Breast epithelium (tissue), 4 donors: ENCODE measurements at regions not wholly inside any gene's neighbourhood (a gene's known extent, or its start where the extent isn't known, plus 50 kb on each side); places are given as distances from the start of the nearest gene placed in this dataset.

Experiments
- DNase-seq, 2 donors: peaks; one replicate each; pipeline ENCODE4 v3.0.0-alpha.2; 2019; ENCODE audit warnings: low spot score in 2 of 2
- H3K27ac ChIP-seq, 2 donors: fragments of 200-600 bp; sonication (generic) in 1 of 2; one replicate each; pipeline ENCODE4 v1.5.1; 2016 to 2019; ENCODE audit warnings: mild to moderate bottlenecking in 1 of 2
- H3K27me3 ChIP-seq, 2 donors: fragments of 200-600 bp; sonication (generic) in 1 of 2; one replicate each; pipeline versions ENCODE4 v1.5.1 to v1.6.0; 2017 to 2019; ENCODE audit warnings: control low read depth in 1 of 2, mild to moderate bottlenecking in 1 of 2
- H3K36me3 ChIP-seq: fragments of 200-600 bp; one replicate; pipeline ENCODE4 v1.5.1; 2019
- H3K4me1 ChIP-seq, 2 donors: fragments of 200-600 bp; sonication (generic); one replicate each; pipeline ENCODE4 v1.5.1; 2016 to 2019; ENCODE audit warnings: control low read depth in 1 of 2
- H3K4me3 ChIP-seq, 3 donors: fragments of 200-600 bp; sonication (generic); 1 replicate in 2 of 3; 2 replicates in 1 of 3; pipeline ENCODE4 v1.5.1; 2016 to 2019; ENCODE audit warnings: mild to moderate bottlenecking in 3 of 3, moderate library complexity in 2 of 3
- H3K9me3 ChIP-seq, 2 donors: fragments of 200-600 bp; sonication (generic) in 1 of 2; one replicate each; pipeline ENCODE4 v1.5.1; 2016 to 2019; ENCODE audit warnings: control low read depth in 1 of 2
- CTCF ChIP-seq, 3 donors: fragments of 450-650 bp; IDR thresholded peaks; one replicate each; pipeline ENCODE4 v1.5.1; 2016 to 2017; ENCODE audit warnings: antibody characterized with exemption in 3 of 3, mild to moderate bottlenecking in 3 of 3, moderate library complexity in 3 of 3
- POLR2A ChIP-seq: fragments of 450-650 bp; IDR thresholded peaks from one replicate; pipeline ENCODE4 v1.6.1; 2016; ENCODE audit warnings: antibody characterized with exemption, mild to moderate bottlenecking, moderate library complexity
- POLR2AphosphoS5 ChIP-seq, 3 donors: sonication (generic); formaldehyde crosslinking; IDR thresholded peaks; one replicate each; pipeline ENCODE4 v1.6.1; 2017; ENCODE audit warnings: antibody characterized with exemption in 3 of 3
- intact Hi-C: fragments of 100-400 bp; cut with DNase I; formaldehyde crosslinking; loops from one replicate; pipeline ENCODE4 v1.15.1; 2023; ENCODE audit warnings: low total_unique reads

DNA sequence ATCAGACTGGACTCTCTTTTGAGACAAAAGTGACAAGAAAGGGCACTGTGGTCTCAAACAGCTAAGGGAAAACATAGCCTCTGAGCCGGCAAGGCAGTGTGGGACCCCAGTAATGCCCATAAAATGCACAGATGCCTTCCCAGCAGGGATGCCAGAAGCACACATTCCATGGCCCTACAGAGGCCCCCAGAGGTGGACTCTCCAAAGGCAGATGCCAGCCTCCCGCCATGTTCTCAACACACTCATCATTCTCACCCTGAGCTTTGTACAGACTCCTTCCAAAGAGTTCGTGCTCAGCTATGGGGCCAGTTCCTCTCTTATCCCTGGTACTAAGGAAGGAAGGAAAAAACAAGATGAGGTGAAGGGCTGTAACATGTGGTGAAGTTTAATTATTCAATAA lies 67.1 kb upstream of the ATP12A start:
- DNase-seq, result no peak

GRCh38 chr13:24613755-24614154 lies 66.5 kb upstream of the ATP12A start:
- DNase-seq, result no peak
- intact Hi-C loops, result no loop called here
- H3K4me3 ChIP-seq, result no peak overlapping the region
- H3K9me3 ChIP-seq, result no peaks in the 10 kb centered on the region
- TF ChIP-seq CTCF (IDR thresholded peaks at IDR 0.05) (no peak), POLR2AphosphoS5 (IDR thresholded peaks at IDR 0.05) (no peak), POLR2A (no peak)
- H3K4me1 ChIP-seq, result no peaks in the 10 kb centered on the region
- no peaks in the 10 kb centered on the region for H3K27me3 ChIP-seq
- H3K36me3 ChIP-seq, result no peaks in the 10 kb centered on the region
- no peak overlapping the region for H3K27ac ChIP-seq

More for the DNA sequence above, 67.1 kb upstream of the ATP12A start:
- intact Hi-C loops, result no loop called here
- H3K27ac ChIP-seq, result no peak overlapping the region
- no peak for TF ChIP-seq POLR2AphosphoS5 (IDR thresholded peaks at IDR 0.05)
- TF ChIP-seq CTCF (IDR thresholded peaks at IDR 0.05), result no peak
- no peak for TF ChIP-seq POLR2A
- H3K27me3 ChIP-seq, result no peaks in the 10 kb centered on the region
- no peaks in the 10 kb centered on the region for H3K9me3 ChIP-seq
- no peaks in the 10 kb centered on the region for H3K36me3 ChIP-seq
- no peaks in the 10 kb centered on the region for H3K4me1 ChIP-seq
- no peak overlapping the region for H3K4me3 ChIP-seq

DNA sequence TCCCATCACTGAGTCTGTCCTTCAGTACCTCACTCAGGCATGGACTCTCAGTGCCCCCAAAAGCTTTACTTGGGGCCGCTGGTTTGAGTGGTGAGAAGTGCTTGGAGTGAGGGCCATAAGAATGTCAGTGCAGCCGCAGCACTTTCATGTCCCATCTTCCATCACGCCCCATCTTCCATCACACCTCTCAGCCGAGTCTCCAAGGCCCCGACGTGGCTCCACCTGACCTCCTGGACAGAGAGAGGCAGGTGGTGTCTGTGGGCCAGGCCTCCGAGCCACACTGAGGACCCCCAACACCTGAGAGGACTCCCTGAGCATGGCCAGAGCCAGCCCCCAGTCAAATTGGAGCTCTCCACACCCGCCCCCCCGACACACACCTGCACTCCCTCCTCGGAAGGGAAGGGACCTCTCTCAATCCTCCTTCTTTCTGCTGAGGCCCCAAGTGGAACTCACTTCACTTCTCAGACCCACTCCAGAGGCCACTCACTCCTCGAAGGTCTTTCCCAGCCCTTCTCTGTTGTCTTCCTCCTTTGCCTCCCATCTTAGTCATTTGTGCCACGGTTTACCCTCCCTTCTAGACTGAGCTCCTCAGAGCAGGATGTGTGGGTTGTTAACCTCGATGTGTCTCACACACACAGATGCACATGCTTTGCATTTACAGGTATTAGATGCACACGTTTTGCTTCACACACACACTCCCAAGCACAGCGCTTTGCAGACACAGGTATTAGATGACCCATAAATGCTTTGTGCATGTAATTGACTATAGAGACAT lies 65.7 kb upstream of the ATP12A start:
- Histone ChIP-seq H3K4me3 (no peak overlapping the region), H3K4me1 (no peaks in the 10 kb centered on the region), H3K27ac (no peak overlapping the region), H3K36me3 (no peaks in the 10 kb centered on the region), H3K27me3 (no peaks in the 10 kb centered on the region), H3K9me3 (no peaks in the 10 kb centered on the region)
- TF ChIP-seq POLR2A (no peak), POLR2AphosphoS5 (IDR thresholded peaks at IDR 0.05) (no peak), CTCF (IDR thresholded peaks at IDR 0.05) (no peak)
- DNase-seq, result no peak
- intact Hi-C loops, result no loop called here

- Histone ChIP-seq H3K27ac (no peak overlapping the region), H3K9me3 (no peaks in the 10 kb centered on the region), H3K4me1 (no peaks in the 10 kb centered on the region), H3K27me3 (no peaks in the 10 kb centered on the region), H3K4me3 (no peak overlapping the region), H3K36me3 (no peaks in the 10 kb centered on the region)
- DNase-seq, result no peak
- intact Hi-C loops, result no loop called here
- TF ChIP-seq CTCF (IDR thresholded peaks at IDR 0.05) (no peak), POLR2AphosphoS5 (IDR thresholded peaks at IDR 0.05) (no peak), POLR2A (no peak)
These were observed 65.1 kb upstream of the ATP12A start for GRCh38 chr13:24615114-24615513.

DNA sequence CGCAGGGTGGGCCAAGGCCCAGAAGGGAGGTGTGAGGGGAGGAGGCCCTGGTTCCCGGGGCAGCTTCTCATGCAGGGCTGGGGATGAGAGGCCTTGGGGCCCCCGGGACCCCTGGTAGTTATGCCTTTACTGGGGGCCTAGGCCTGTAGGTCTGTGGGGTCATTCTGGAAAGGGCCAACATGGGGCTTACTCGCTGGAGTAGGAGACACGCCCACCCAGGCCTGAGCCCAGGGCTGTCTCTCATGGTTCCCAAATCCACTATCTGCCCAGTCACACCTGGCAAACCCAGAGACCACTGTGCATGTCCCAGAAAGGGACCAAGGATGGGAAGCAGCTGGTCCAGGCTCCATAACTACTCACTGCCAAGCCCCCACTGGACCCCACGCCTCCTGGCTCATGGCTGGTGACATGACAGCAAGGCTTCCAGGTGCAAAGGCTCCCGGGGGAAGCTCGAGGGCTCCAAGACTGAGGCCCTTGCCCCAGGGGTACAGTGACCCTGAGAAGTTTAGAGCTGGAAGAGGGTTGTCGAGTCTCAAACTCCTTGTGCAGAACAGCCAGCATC lies 64.2 kb upstream of the ATP12A start:
- Histone ChIP-seq H3K4me1 (no peaks in the 10 kb centered on the region), H3K27ac (no peak overlapping the region), H3K9me3 (no peaks in the 10 kb centered on the region), H3K27me3 (no peaks in the 10 kb centered on the region), H3K36me3 (no peaks in the 10 kb centered on the region), H3K4me3 (no peak overlapping the region)
- DNase-seq, result no peak
- intact Hi-C loops, result no loop called here
- no peak for TF ChIP-seq CTCF (IDR thresholded peaks at IDR 0.05)
